ENCODE measurements at regions not wholly inside any gene's neighbourhood (a gene's known extent, or its start where the extent isn't known, plus 50 kb on each side); places are given as distances from the start of the nearest gene placed in this dataset.

- Histone ChIP-seq H3K36me3 (ENCODE audit: insufficient read depth, insufficient read length, low read length) (no peaks in the 10 kb centered on the region), H3K4me1 (ENCODE audit: insufficient read depth, insufficient read length) (no peaks in the 10 kb centered on the region), H3K9ac (ENCODE audit: insufficient read length, low read depth) (no peak overlapping the region), H3K4me3 (ENCODE audit: insufficient read length, low read depth) (no peak overlapping the region), H3K27me3 (ENCODE audit: insufficient read depth, insufficient read length) (no peaks in the 10 kb centered on the region), H3K9me3 (ENCODE audit: insufficient read depth, low read length) (no peaks in the 10 kb centered on the region)
- TF ChIP-seq YY1 (IDR thresholded peaks at IDR 0.05; ENCODE audit: insufficient read depth, insufficient read length) (no peak), ZNF274 (IDR thresholded peaks at IDR 0.05; ENCODE audit: low read depth, low read length) (no peak), SUZ12 (IDR thresholded peaks at IDR 0.05; ENCODE audit: extremely low read depth, insufficient read depth, insufficient read length) (no peak)
- no peak for DNase-seq (ENCODE audit: low read depth, low spot score)
These were observed 129.9 kb upstream of the RIPOR2 start for GRCh38 chr6:25065666-25066065.

GRCh38 chr6:25066593-25066992, 130.8 kb upstream of the RIPOR2 start:
- no peak for DNase-seq (ENCODE audit: low read depth, low spot score)
- H3K9ac ChIP-seq (ENCODE audit: insufficient read length, low read depth): no peak overlapping the region
- no peak for TF ChIP-seq SUZ12 (IDR thresholded peaks at IDR 0.05; ENCODE audit: extremely low read depth, insufficient read depth, insufficient read length)
- no peak for TF ChIP-seq ZNF274 (IDR thresholded peaks at IDR 0.05; ENCODE audit: low read depth, low read length)
- TF ChIP-seq YY1 (IDR thresholded peaks at IDR 0.05; ENCODE audit: insufficient read depth, insufficient read length): no peak
- H3K36me3 ChIP-seq (ENCODE audit: insufficient read depth, insufficient read length, low read length): no peaks in the 10 kb centered on the region
- no peaks in the 10 kb centered on the region for H3K4me1 ChIP-seq (ENCODE audit: insufficient read depth, insufficient read length)
- no peak overlapping the region for H3K4me3 ChIP-seq (ENCODE audit: insufficient read length, low read depth)
- H3K27me3 ChIP-seq (ENCODE audit: insufficient read depth, insufficient read length): no peaks in the 10 kb centered on the region
- no peaks in the 10 kb centered on the region for H3K9me3 ChIP-seq (ENCODE audit: insufficient read depth, low read length)

GRCh38 chr6:25068866-25069265, 133.1 kb upstream of the RIPOR2 start:
- DNase-seq (ENCODE audit: low read depth, low spot score): no peak
- Histone ChIP-seq H3K9me3 (ENCODE audit: insufficient read depth, low read length) (no peaks in the 10 kb centered on the region), H3K36me3 (ENCODE audit: insufficient read depth, insufficient read length, low read length) (no peaks in the 10 kb centered on the region), H3K9ac (ENCODE audit: insufficient read length, low read depth) (no peak overlapping the region), H3K27me3 (ENCODE audit: insufficient read depth, insufficient read length) (no peaks in the 10 kb centered on the region), H3K4me3 (ENCODE audit: insufficient read length, low read depth) (no peak overlapping the region), H3K4me1 (ENCODE audit: insufficient read depth, insufficient read length) (no peaks in the 10 kb centered on the region)
- TF ChIP-seq SUZ12 (IDR thresholded peaks at IDR 0.05; ENCODE audit: extremely low read depth, insufficient read depth, insufficient read length): no peak
- TF ChIP-seq YY1 (IDR thresholded peaks at IDR 0.05; ENCODE audit: insufficient read depth, insufficient read length): no peak
- no peak for TF ChIP-seq ZNF274 (IDR thresholded peaks at IDR 0.05; ENCODE audit: low read depth, low read length)

GRCh38 chr6:25070547-25071366, 135.0 kb upstream of the RIPOR2 start:
- H3K9me3 ChIP-seq (ENCODE audit: insufficient read depth, low read length): no peaks in the 10 kb centered on the region
- no peaks in the 10 kb centered on the region for H3K36me3 ChIP-seq (ENCODE audit: insufficient read depth, insufficient read length, low read length)
- TF ChIP-seq SUZ12 (IDR thresholded peaks at IDR 0.05; ENCODE audit: extremely low read depth, insufficient read depth, insufficient read length): no peak
- no peak for TF ChIP-seq YY1 (IDR thresholded peaks at IDR 0.05; ENCODE audit: insufficient read depth, insufficient read length)
- TF ChIP-seq ZNF274 (IDR thresholded peaks at IDR 0.05; ENCODE audit: low read depth, low read length): no peak
- H3K27me3 ChIP-seq (ENCODE audit: insufficient read depth, insufficient read length): no peaks in the 10 kb centered on the region
- no peak overlapping the region for H3K9ac ChIP-seq (ENCODE audit: insufficient read length, low read depth)
- peak; percentile 74 for DNase-seq (ENCODE audit: low read depth, low spot score)
- H3K4me3 ChIP-seq (ENCODE audit: insufficient read length, low read depth): no peak overlapping the region
- no peaks in the 10 kb centered on the region for H3K4me1 ChIP-seq (ENCODE audit: insufficient read depth, insufficient read length)

- H3K9ac ChIP-seq (ENCODE audit: insufficient read length, low read depth): no peak overlapping the region
- no peak for TF ChIP-seq ZNF274 (IDR thresholded peaks at IDR 0.05; ENCODE audit: low read depth, low read length)
- TF ChIP-seq SUZ12 (IDR thresholded peaks at IDR 0.05; ENCODE audit: extremely low read depth, insufficient read depth, insufficient read length): no peak
- no peak for TF ChIP-seq YY1 (IDR thresholded peaks at IDR 0.05; ENCODE audit: insufficient read depth, insufficient read length)
- no peaks in the 10 kb centered on the region for H3K4me1 ChIP-seq (ENCODE audit: insufficient read depth, insufficient read length)
- H3K36me3 ChIP-seq (ENCODE audit: insufficient read depth, insufficient read length, low read length): no peaks in the 10 kb centered on the region
- no peak overlapping the region for H3K4me3 ChIP-seq (ENCODE audit: insufficient read length, low read depth)
- H3K9me3 ChIP-seq (ENCODE audit: insufficient read depth, low read length): no peaks in the 10 kb centered on the region
- H3K27me3 ChIP-seq (ENCODE audit: insufficient read depth, insufficient read length): no peaks in the 10 kb centered on the region
- DNase-seq (ENCODE audit: low read depth, low spot score): no peak
These were observed 142.4 kb upstream of the RIPOR2 start for GRCh38 chr6:25078141-25078540.

GRCh38 chr6:25083784-25084507, 148.2 kb upstream of the RIPOR2 start:
- no peaks in the 10 kb centered on the region for H3K4me1 ChIP-seq (ENCODE audit: insufficient read depth, insufficient read length)
- no peak for TF ChIP-seq YY1 (IDR thresholded peaks at IDR 0.05; ENCODE audit: insufficient read depth, insufficient read length)
- no peak for TF ChIP-seq ZNF274 (IDR thresholded peaks at IDR 0.05; ENCODE audit: low read depth, low read length)
- TF ChIP-seq SUZ12 (IDR thresholded peaks at IDR 0.05; ENCODE audit: extremely low read depth, insufficient read depth, insufficient read length): no peak
- no peak for DNase-seq (ENCODE audit: low read depth, low spot score)
- H3K9me3 ChIP-seq (ENCODE audit: insufficient read depth, low read length): no peaks in the 10 kb centered on the region
- no peak overlapping the region for H3K4me3 ChIP-seq (ENCODE audit: insufficient read length, low read depth)
- no peaks in the 10 kb centered on the region for H3K27me3 ChIP-seq (ENCODE audit: insufficient read depth, insufficient read length)
- H3K36me3 ChIP-seq (ENCODE audit: insufficient read depth, insufficient read length, low read length): no peaks in the 10 kb centered on the region
- no peak overlapping the region for H3K9ac ChIP-seq (ENCODE audit: insufficient read length, low read depth)

GRCh38 chr6:25084508-25084833, 148.7 kb upstream of the RIPOR2 start:
- TF ChIP-seq ZNF274 (IDR thresholded peaks at IDR 0.05; ENCODE audit: low read depth, low read length) (no peak), SUZ12 (IDR thresholded peaks at IDR 0.05; ENCODE audit: extremely low read depth, insufficient read depth, insufficient read length) (no peak), YY1 (IDR thresholded peaks at IDR 0.05; ENCODE audit: insufficient read depth, insufficient read length) (no peak)
- Histone ChIP-seq H3K36me3 (ENCODE audit: insufficient read depth, insufficient read length, low read length) (no peaks in the 10 kb centered on the region), H3K27me3 (ENCODE audit: insufficient read depth, insufficient read length) (no peaks in the 10 kb centered on the region), H3K9ac (ENCODE audit: insufficient read length, low read depth) (no peak overlapping the region), H3K9me3 (ENCODE audit: insufficient read depth, low read length) (no peaks in the 10 kb centered on the region), H3K4me1 (ENCODE audit: insufficient read depth, insufficient read length) (no peaks in the 10 kb centered on the region), H3K4me3 (ENCODE audit: insufficient read length, low read depth) (no peak overlapping the region)
- no peak for DNase-seq (ENCODE audit: low read depth, low spot score)
